Endothelial cell of umbilical vein (primary cell): ENCODE measurements at regions not wholly inside any gene's neighbourhood (a gene's known extent, or its start where the extent isn't known, plus 50 kb on each side); places are given as distances from the start of the nearest gene placed in this dataset.

ENCODE experiments used
- BruUV-seq: library from RNA; stranded (reverse); fragments of 400-500 nt; replicated peaks from 2 replicates; lab custom pipeline; 2021; lab: Mats Ljungman, UMichigan
- CTCF ChIA-PET: fragments of 300-600, 350-600 bp; sonication (Branson Sonifier 250); formaldehyde crosslinking; loops from one replicate; lab custom pipeline; 2021; ENCODE audit warnings: antibody characterized with exemption, inconsistent platforms; lab: Charles Lee
- POLR2A ChIA-PET: fragments of 300-600, 350-600 bp; sonication (Branson Sonifier 250); formaldehyde crosslinking; loops from one replicate; lab custom pipeline; 2021; ENCODE audit warnings: antibody characterized with exemption, inconsistent platforms; lab: Charles Lee
- DNase-seq: peaks from one replicate; pipeline ENCODE4 v3.0.0-alpha.2; 2011; ENCODE audit warnings: low read depth, low spot score
- FAIRE-seq: peaks from 2 replicates; lab custom pipeline; 2011; peaks lifted over from hg19 to GRCh38; lab: Jason Lieb, UNC
- H2AFZ ChIP-seq: 2 replicates; pipeline ENCODE4 v1.6.0; 2012; ENCODE audit warnings: low read depth, low read length, control low read depth, inconsistent platforms
- H3K27ac ChIP-seq: 2 replicates; pipeline ENCODE4 v1.5.1; 2011; ENCODE audit warnings: low read depth, mild to moderate bottlenecking, control low read depth, low read length, moderate library complexity; ENCODE audit not compliant: insufficient read depth
- H3K27me3 ChIP-seq, 2 experiments: 2 replicates each; pipeline versions ENCODE4 v1.6.0 to v1.6.1; 2011; ENCODE audit warnings: low read length in 2 of 2, mixed read lengths in 1 of 2; ENCODE audit not compliant: control insufficient read depth in 2 of 2, insufficient read depth in 2 of 2
- H3K36me3 ChIP-seq, 2 experiments: 2 replicates in 1 of 2; 3 replicates in 1 of 2; pipeline ENCODE4 v1.5.1; 2011; ENCODE audit warnings: low read length in 2 of 2, mild to moderate bottlenecking in 1 of 2, moderate library complexity in 1 of 2; ENCODE audit not compliant: control insufficient read depth in 2 of 2, insufficient read depth in 2 of 2; ENCODE audit errors: extremely low read depth in 1 of 2
- H3K4me1 ChIP-seq: 3 replicates; pipeline ENCODE4 v1.5.1; 2011; ENCODE audit warnings: mild to moderate bottlenecking, low read length; ENCODE audit not compliant: control insufficient read depth, insufficient read depth; ENCODE audit errors: extremely low read depth
- H3K4me2 ChIP-seq: 2 replicates; pipeline ENCODE4 v1.6.1; 2011; ENCODE audit warnings: low read length, control low read depth, mixed read lengths; ENCODE audit not compliant: insufficient read depth
- H3K4me3 ChIP-seq, 3 experiments: fragments of 200-600 bp in 1 of 3; sonication (generic), shearing (Covaris generic) in 1 of 3; replicated peaks in 1 of 3; 2 replicates each; pipeline ENCODE4 v1.5.1; 2011 to 2016; ENCODE audit warnings: control low read depth in 3 of 3, low read length in 3 of 3, mild to moderate bottlenecking in 2 of 3, inconsistent platforms in 1 of 3, low read depth in 1 of 3, moderate library complexity in 1 of 3; ENCODE audit not compliant: insufficient read depth in 1 of 3
- H3K79me2 ChIP-seq: 2 replicates; pipeline ENCODE4 v1.6.0; 2012; ENCODE audit warnings: low read length, inconsistent platforms; ENCODE audit not compliant: control insufficient read depth, insufficient read depth
- H3K9ac ChIP-seq: replicated peaks from 2 replicates; pipeline ENCODE3; 2011; ENCODE audit warnings: low read length, control low read depth; ENCODE audit not compliant: insufficient read depth; ENCODE audit errors: extremely low read depth
- H3K9me1 ChIP-seq: replicated peaks from 3 replicates; pipeline ENCODE4 v1.6.0; 2011; ENCODE audit warnings: mild to moderate bottlenecking, low read length; ENCODE audit not compliant: control insufficient read depth, insufficient read depth; ENCODE audit errors: extremely low read depth
- H3K9me3 ChIP-seq: replicated peaks from 2 replicates; pipeline ENCODE4 v1.5.1; 2012; ENCODE audit warnings: low read length, inconsistent platforms; ENCODE audit not compliant: control insufficient read depth, insufficient read depth
- H4K20me1 ChIP-seq: replicated peaks from 2 replicates; pipeline ENCODE3; 2011; ENCODE audit warnings: mild to moderate bottlenecking, low read length; ENCODE audit not compliant: control insufficient read depth, insufficient read depth; ENCODE audit errors: extremely low read depth
- EZH2 ChIP-seq: IDR thresholded peaks from 2 replicates; pipeline ENCODE4 v1.6.1; 2012; ENCODE audit warnings: borderline replicate concordance, low read depth, mild to moderate bottlenecking, moderate library complexity, low read length, inconsistent platforms; ENCODE audit not compliant: severe bottlenecking
- FOS ChIP-seq: IDR thresholded peaks from 2 replicates; pipeline ENCODE4 v1.6.1; 2011; ENCODE audit warnings: mild to moderate bottlenecking, low read length, moderate library complexity, borderline replicate concordance; ENCODE audit not compliant: insufficient read depth
- GATA2 ChIP-seq: IDR thresholded peaks from 2 replicates; pipeline ENCODE4 v1.7.0; 2011; ENCODE audit warnings: low read depth, mild to moderate bottlenecking, moderate library complexity, mixed read lengths, low read length; ENCODE audit not compliant: insufficient read length, insufficient read depth
- JUN ChIP-seq: IDR thresholded peaks from 2 replicates; pipeline ENCODE4 v1.6.1; 2011; ENCODE audit warnings: borderline replicate concordance, low read depth; ENCODE audit not compliant: insufficient read length, insufficient read depth
- MYC ChIP-seq: IDR thresholded peaks from one replicate; pipeline ENCODE4 v1.6.1; 2011; ENCODE audit warnings: mild to moderate bottlenecking, low read depth, low read length
- POLR2A ChIP-seq: IDR thresholded peaks from 2 replicates; pipeline ENCODE4 v1.6.1; 2012; ENCODE audit warnings: low read depth, mild to moderate bottlenecking, control low read depth, low read length
- POLR2AphosphoS5 ChIP-seq: IDR thresholded peaks from 2 replicates; pipeline ENCODE4 v1.6.1; 2012; ENCODE audit warnings: low read depth, mild to moderate bottlenecking, control low read depth, low read length, moderate library complexity; ENCODE audit not compliant: insufficient read depth
- dilution Hi-C: fragments of 300-500 bp; cut with MboI; formaldehyde crosslinking; loops from one replicate; pipeline ENCODE4 v1.15.0; 2019; ENCODE audit warnings: low sequenced_read_pairs; ENCODE audit not compliant: extremely low pct_ligation_motif_present
- intact Hi-C: fragments of 100-400 bp; cut with micrococcal nuclease; formaldehyde crosslinking; loops from one replicate; pipeline ENCODE4 v1.10.0; 2022
- TF ChIP-seq, protein P1 (sequence below), 2 donors: IDR thresholded peaks; 1 replicate in 1 of 2; 2 replicates in 1 of 2; pipeline ENCODE4 v1.5.1; 2011; ENCODE audit warnings: low read length in 2 of 2, mild to moderate bottlenecking in 2 of 2, moderate library complexity in 2 of 2, control low read depth in 1 of 2, inconsistent platforms in 1 of 2, low read depth in 1 of 2; ENCODE audit not compliant: insufficient read depth in 1 of 2; ENCODE audit errors: extremely low read depth in 1 of 2
- TF ChIP-seq, protein P2 (sequence below): IDR thresholded peaks from 2 replicates; pipeline ENCODE4 v1.6.1; 2011; ENCODE audit not compliant: insufficient read depth, insufficient read length

DNA sequence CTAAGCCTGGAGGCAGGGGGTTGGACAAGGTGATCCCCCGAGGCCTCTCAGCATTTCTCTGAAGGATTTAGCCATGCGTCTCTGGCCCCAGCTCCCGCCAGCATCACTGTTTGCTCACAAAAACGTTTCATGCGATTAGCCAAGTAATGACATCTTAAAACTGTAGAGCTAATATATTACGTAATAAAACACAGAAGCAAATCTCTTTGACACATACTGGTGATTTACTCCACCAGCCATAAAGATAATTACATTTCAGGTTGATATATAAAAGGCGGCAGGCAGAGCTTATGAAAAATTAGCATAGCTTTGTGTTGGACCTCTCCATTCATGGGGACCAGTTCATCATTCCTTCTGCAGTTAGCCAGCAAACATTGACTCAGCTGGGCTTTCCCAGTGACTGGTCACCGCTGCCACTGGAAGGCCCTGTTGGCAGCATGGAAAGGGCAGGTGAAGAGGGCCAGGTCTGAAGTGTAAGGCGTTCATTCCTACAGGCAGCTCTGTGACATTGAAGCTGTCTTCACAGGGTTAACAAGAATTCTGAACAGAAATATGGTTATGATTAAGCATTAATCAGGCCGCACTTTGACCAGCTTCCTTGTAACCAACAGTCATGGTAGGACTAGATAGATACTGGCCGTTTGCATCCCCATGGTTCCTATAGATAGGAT, 150.3 kb downstream of the NECTIN1 start:
- H2AFZ ChIP-seq = no peak overlapping the region
- no peak overlapping the region for H3K9ac ChIP-seq
- intact Hi-C loops = no loop called here
- FAIRE-seq (no peak), DNase-seq (no peak)
- no peaks in the 10 kb centered on the region for H3K9me1 ChIP-seq
- no peak overlapping the region for H3K4me3 ChIP-seq
- POLR2A ChIA-PET = no interaction called here
- dilution Hi-C loops = no loop called here
- CTCF ChIA-PET = interaction anchor here (1.2 kb wide), 1 partner anchor 25 kb away, joined by 3 read pairs; no protein-coding TSS in a partner anchor
- no peaks in the 10 kb centered on the region for H4K20me1 ChIP-seq
- H3K36me3 ChIP-seq = no peaks in the 10 kb centered on the region
- TF ChIP-seq JUN (no peak), EZH2 (no peak), POLR2AphosphoS5 (no peak), MYC (no peak), POLR2A (no peak), FOS (no peak), GATA2 (no peak)
- TF ChIP-seq, protein P1, sequence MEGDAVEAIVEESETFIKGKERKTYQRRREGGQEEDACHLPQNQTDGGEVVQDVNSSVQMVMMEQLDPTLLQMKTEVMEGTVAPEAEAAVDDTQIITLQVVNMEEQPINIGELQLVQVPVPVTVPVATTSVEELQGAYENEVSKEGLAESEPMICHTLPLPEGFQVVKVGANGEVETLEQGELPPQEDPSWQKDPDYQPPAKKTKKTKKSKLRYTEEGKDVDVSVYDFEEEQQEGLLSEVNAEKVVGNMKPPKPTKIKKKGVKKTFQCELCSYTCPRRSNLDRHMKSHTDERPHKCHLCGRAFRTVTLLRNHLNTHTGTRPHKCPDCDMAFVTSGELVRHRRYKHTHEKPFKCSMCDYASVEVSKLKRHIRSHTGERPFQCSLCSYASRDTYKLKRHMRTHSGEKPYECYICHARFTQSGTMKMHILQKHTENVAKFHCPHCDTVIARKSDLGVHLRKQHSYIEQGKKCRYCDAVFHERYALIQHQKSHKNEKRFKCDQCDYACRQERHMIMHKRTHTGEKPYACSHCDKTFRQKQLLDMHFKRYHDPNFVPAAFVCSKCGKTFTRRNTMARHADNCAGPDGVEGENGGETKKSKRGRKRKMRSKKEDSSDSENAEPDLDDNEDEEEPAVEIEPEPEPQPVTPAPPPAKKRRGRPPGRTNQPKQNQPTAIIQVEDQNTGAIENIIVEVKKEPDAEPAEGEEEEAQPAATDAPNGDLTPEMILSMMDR (IDR thresholded peaks at IDR 0.05; ENCODE audit: extremely low read depth in 1 of 2, insufficient read depth in 1 of 2, low read depth in 1 of 2, low read length in 2 of 2) = no peak
- TF ChIP-seq, protein P2, sequence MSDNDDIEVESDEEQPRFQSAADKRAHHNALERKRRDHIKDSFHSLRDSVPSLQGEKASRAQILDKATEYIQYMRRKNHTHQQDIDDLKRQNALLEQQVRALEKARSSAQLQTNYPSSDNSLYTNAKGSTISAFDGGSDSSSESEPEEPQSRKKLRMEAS = no peak
- no peak overlapping the region for H3K4me2 ChIP-seq
- peaks cover 5 to 7% of the 10 kb centered on the region in 2 experiments for H3K27me3 ChIP-seq
- H3K9me3 ChIP-seq = no peaks in the 10 kb centered on the region
- H3K79me2 ChIP-seq = no peaks in the 10 kb centered on the region
- no peaks in the 10 kb centered on the region for H3K4me1 ChIP-seq
- H3K27ac ChIP-seq = no peak overlapping the region
- no TSS peak for BruUV-seq
